CD4-positive, alpha-beta T cell treated with Interleukin-1 beta for 1 hour (primary cell): ENCODE measurements at regions not wholly inside any gene's neighbourhood (a gene's known extent, or its start where the extent isn't known, plus 50 kb on each side); places are given as distances from the start of the nearest gene placed in this dataset.

Source experiments
- DNase-seq, 2 donors: peaks; one replicate each; pipeline ENCODE4 v3.0.0-alpha.2; 2020 to 2022

DNA sequence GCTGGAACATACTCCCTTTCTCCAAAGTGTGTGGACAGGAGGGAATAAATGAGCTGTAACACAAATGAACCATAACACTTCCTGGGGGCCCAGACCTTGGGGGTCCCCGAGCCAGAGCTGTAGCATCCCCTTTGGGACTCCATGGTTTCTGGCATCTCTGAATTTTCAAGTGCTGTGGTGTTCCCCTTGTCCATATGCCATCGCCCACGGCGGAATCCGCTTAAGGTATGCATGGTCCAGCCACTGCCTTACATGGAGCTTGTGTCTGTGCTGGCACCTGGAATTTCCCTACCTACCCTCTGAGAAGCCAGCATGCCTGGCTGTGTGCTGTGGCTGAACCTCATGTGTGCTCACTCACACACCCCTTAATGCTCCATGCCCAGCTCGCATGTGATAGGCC, 943.6 kb downstream of the SLITRK1 start:
- no peak for DNase-seq

DNA sequence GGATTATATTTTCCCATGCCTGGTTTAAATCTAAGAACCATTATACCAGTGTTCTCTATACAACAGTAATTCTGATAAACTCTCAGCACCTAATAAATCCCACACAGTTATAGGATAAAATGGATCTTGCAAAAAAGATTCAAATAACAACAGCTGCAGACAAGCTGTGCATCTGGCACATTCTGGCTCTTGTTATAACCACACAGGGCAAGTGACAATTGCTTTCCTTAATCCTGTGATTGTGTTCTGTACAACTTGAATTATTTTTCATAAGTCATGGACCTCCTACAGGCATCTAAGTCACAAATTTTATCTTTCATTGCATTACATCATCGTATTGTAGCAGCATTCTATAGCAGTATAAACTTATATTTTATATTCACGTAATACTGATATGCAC, 948.3 kb downstream of the SLITRK1 start:
- no peak for DNase-seq

DNA sequence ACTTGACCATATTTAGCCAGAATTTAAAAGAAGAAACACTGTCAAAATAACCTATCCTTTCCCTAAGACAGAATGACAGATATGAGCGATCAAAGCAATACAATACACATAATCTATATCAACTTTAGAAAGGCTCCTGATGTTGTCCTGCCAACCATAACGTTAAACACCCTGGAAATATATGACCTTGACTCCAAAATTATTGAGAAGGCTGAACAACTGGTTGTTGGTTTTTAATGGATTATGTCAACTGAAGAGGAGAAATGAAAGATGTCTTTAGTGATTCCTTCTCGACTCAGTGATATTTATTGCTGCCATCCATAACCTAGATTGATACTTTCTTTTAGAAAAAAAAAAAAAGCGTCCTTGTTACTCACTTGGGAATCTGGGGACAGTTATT, 957.2 kb downstream of the SLITRK1 start:
- no peak for DNase-seq

GRCh38 chr13:82917984-82918383, 964.3 kb downstream of the SLITRK1 start:
- DNase-seq: no peak

DNA sequence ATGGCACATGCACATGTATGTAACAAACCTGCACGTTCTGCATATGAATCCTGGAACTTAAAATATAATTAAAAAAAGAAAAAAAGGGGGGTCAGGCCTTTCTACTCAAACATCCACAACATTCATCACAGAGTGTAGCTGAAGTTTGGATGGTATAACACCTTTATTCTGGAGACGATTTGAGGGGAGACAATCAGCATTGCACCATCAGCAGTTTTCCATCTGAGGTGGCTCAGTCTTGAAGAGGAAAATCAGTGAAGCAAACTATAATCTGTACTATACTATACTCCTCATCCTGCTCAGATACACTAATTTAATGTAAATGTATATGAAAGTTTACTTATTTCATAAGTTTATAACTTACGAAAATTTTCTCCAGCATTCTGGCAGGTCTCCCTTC, 969.7 kb downstream of the SLITRK1 start:
- DNase-seq: no peak

DNA sequence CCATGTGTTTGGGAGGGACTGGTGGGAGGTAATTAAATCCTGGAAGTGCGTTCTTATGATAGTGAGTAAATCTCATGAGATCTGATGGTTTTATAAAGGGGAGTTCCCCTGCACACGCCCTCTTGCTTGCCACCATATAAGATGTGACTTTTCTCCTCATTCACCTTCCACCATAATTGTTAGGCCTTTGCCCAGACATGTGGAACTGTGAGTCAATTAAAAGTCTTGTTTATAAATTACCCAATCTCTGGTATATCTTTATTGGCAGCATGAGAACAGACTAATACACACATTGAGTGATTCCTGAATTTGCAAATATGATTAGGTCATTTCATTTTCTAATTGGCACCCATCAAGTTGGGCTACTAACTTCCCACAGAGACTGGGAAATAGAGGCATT, 977.2 kb downstream of the SLITRK1 start:
- no peak for DNase-seq

- DNase-seq: no peak
Observed at GRCh38 chr13:82900453-82900852, 981.8 kb downstream of the SLITRK1 start.

DNA sequence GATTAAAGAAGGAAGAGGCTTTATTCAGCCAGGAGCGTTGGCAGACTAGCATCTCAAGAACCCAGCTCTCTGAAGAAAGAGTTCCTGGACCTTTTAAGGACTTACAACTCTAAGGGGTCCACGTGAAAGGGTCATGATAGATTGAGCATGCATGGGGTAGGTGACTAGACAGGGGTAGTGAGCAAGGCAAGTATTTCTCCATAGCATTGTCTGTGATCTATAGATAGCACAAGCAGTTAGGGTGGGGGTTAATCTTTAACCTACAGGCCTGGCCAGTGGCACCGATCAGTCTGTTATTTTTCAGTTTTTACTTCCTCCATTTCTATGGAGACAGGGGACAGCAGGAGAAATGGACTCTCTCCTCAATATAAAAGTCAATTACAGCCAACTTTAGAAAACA, 983.7 kb downstream of the SLITRK1 start:
- DNase-seq: no peak

- no peak for DNase-seq
Observed at GRCh38 chr13:82879921-82880320, 1002.4 kb downstream of the SLITRK1 start.

DNA sequence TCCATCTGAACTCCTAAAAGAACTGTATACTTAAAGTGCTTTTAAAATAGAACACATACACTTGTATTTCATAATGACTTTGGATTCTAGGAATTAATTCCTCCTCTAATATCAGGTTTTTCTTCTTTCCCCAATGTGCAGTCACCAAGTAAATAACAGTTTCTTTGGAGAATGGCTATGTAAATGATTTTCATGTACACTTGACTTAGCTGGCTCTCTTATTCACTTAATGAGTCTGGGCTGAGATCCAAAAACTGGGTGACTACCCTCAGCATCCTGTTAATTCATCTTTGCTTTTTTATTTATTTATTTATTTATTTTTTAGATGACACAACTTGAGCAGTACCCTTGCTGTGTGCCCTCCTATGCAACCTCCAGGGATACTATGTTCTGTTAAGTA, 1003.7 kb downstream of the SLITRK1 start:
- DNase-seq: no peak

DNA sequence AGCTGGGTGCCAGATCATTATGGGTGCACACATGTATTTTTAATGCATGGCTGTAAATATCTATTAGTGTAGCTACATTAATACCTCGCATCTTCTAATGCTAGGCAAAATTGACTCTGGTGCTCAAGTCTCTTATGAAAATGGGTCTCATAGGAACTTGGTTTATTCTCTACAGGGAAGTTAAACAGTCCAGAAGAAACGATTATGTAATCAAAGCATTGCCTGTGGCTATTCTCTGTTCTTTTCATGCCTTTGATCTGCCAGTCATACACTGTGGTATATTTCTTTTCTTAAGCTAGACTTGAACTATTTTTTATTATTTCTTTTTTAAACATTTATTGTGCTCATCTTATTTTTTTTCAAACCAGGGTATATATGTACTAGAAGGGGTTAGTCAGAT, 1015.0 kb downstream of the SLITRK1 start:
- no peak for DNase-seq

GRCh38 chr13:82850644-82851043, 1031.6 kb downstream of the SLITRK1 start:
- DNase-seq: no peak

GRCh38 chr13:82848766-82849165, 1033.5 kb downstream of the SLITRK1 start:
- no peak for DNase-seq

DNA sequence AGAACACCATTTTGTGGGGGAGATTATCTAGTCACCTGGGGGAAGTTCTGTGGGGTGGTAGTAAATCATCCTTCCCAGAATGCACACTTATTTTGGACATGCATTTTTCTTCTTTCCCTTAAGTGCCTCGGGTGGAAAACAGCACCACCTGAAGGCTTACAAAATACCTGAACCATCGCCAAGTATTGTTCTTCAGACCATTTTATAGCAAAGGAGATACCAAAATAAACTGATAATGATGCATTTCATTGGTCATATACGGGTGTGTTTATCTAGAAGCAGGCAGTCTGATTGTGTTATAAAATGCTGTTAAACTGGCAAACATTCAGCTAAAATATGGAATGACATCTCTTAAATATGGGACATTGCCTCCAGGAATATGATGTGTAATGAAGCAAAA, 1034.7 kb downstream of the SLITRK1 start:
- no peak for DNase-seq

- no peak for DNase-seq
Observed at GRCh38 chr13:82833923-82834322, 1048.4 kb downstream of the SLITRK1 start.

GRCh38 chr13:82829040-82829439, 1053.2 kb downstream of the SLITRK1 start:
- DNase-seq: no peak

DNA sequence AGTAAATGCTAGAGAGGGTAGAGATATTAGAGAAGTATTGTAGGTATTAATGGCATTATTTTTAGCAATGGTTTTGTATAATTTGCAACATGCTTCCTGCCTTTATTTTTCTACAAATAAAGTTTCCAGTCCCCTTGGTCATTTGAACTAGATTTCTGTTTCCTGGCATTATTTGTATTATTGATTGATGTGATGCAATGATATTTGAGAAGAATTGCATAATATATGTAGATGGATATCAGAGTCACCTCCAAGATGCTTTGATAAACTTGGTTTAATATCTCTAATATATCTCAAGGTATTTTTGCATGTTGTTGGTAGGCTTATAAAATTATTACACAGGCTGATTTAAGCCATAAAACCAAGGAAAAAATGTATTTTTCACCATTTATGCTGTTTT, 1054.5 kb downstream of the SLITRK1 start:
- no peak for DNase-seq

GRCh38 chr13:82822935-82823334, 1059.3 kb downstream of the SLITRK1 start:
- DNase-seq: no peak

DNA sequence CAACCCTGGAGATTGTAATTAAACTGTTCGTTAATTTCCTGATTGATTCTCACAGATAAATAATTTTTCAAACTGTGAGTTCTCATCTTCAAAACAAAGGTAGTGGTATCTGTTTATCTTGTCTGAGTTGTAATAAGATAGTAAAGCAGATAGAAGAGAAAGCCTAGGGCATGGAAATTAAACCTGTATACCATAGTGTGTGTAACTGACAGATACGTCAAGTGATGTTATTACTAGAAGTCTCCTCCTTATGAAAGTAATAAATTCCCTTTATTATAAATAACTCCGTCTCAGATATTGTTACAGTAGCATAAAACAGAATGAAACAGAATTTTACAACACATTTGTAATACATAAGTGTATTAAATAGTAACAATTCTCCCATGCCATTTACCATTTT, 1065.1 kb downstream of the SLITRK1 start:
- no peak for DNase-seq

DNA sequence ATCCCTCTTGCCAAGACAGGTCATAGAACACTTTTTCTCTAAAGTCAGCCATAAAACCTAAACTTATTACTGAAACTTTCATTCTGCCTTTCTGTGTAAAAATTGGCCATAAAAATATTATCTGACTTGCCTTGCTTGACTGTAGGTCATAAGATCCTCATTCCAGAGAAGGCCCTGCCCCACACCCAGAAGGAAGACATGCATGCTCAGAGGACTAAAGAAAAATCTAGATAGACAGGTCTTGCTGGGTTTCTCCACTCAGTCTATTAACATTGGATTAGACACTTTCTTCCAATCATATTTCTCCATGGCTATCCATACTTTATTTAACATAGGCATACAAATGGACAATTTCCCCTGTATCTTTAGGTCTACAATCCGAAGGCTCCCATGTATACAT, 1066.5 kb downstream of the SLITRK1 start:
- no peak for DNase-seq

DNA sequence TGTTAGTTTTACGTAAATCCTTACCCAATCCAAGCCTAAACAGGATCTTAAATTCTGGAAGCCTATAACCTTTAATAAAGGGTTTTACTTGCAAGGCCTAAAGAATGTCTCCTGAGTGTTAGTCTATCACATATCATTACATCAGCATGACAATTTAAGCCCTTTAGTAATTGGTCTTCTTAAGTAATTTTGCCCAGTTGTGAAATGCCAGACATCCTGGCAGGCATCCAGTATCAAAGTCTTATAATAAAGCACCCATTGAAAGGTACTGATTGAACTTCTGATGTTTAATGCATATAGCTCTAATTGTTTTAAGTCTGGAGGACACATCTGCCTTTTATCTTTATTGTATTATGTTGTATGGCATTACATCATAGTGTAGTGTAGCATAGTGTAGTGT, 1078.9 kb downstream of the SLITRK1 start:
- DNase-seq: no peak

GRCh38 chr13:82802528-82802927, 1079.7 kb downstream of the SLITRK1 start:
- no peak for DNase-seq

DNA sequence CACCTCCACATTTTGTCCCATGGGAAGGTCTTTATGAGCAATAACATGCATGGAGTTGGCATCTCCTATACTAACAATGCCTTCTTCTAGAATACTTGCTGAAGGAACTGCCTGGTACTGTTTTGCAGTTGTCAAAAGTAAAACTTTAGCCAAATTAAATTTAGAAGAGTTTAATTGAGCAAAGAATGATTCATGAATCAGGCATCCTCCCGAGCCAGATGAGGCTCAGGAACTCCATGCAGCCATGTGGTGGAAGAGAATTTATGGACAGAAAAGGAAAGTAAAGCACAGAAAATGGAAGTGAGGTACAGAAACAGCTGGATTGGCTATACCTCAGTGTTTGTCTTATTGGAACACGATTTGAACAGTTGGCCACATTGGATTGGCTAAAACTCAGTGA, 1081.9 kb downstream of the SLITRK1 start:
- no peak for DNase-seq

GRCh38 chr13:82797876-82798275, 1084.4 kb downstream of the SLITRK1 start:
- no peak for DNase-seq

DNA sequence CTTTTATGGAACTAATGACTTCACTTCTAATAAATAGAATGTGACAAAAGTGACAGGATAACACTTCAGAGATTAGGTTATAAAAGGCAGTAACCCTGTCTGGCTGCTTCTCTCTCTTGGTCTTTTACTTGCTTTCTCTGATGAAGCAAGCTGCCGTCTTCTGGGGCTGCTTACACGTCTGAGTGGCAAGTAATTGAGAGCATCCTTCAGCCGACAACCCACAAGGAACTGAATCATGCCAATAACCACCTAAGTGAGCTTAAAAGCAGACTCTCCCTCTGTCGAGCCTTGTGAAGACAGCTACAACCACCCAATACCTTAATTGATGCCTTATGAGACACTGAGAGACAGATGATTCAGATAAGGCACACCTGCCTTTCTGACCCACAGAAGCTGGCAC, 1091.2 kb downstream of the SLITRK1 start:
- DNase-seq: no peak

DNA sequence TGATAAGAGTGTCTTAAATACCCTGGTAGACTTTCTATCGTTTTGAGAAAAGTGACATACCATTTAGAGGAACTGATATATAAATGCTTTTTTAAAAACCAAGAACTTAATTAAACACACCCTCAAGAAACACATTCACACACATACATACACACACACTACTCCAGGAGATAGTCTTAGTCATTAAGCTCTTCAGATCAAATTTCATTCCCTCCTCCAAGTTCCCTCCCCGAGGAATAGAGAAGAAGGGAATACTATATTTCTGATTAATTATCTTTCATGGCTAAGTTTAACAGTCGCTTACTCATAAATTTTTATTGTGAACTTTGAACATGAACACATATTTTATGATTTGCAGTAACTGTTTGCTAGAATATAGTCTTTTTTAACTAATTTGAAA, 1109.5 kb downstream of the SLITRK1 start:
- DNase-seq: no peak
